ENCODE measurements at regions not wholly inside any gene's neighbourhood (a gene's known extent, or its start where the extent isn't known, plus 50 kb on each side); places are given as distances from the start of the nearest gene placed in this dataset.
"Not testable (repeated sequence)": the region's sequence is repeated elsewhere in the genome, so short reads cannot be mapped to it uniquely, and the experiment has no call there.

- DNase-seq, result no peak
Measured at GRCh38 chr9:81370096-81370495, 319.3 kb downstream of the TLE1 start.

GRCh38 chr9:81369121-81369520 lies 320.2 kb downstream of the TLE1 start:
- no peak for DNase-seq

GRCh38 chr9:81363916-81364480 lies 325.3 kb downstream of the TLE1 start:
- DNase-seq, result no peak

- no peak for DNase-seq
Measured at GRCh38 chr9:81361296-81361695, 328.1 kb downstream of the TLE1 start.

GRCh38 chr9:81351166-81351565 lies 338.2 kb downstream of the TLE1 start:
- DNase-seq, result no peak

GRCh38 chr9:81344366-81344765 lies 345.0 kb downstream of the TLE1 start:
- no peak for DNase-seq

GRCh38 chr9:81335879-81336421 lies 353.4 kb downstream of the TLE1 start:
- DNase-seq, result no peak

- DNase-seq, result no peak
Measured at GRCh38 chr9:81321551-81321950, 367.8 kb downstream of the TLE1 start.

- DNase-seq, result no peak
Measured at GRCh38 chr9:81320909-81321482, 368.4 kb downstream of the TLE1 start.

GRCh38 chr9:81318571-81318970 lies 370.8 kb downstream of the TLE1 start:
- no peak for DNase-seq

- DNase-seq, result no peak
Measured at GRCh38 chr9:81317939-81318338, 371.4 kb downstream of the TLE1 start.

- DNase-seq, result no peak
Measured at GRCh38 chr9:81317223-81317622, 372.1 kb downstream of the TLE1 start.

- DNase-seq, result no peak
Measured at GRCh38 chr9:81314490-81314889, 374.9 kb downstream of the TLE1 start.

GRCh38 chr9:81313877-81314276 lies 375.5 kb downstream of the TLE1 start:
- DNase-seq, result no peak

- DNase-seq, result no peak
Measured at GRCh38 chr9:81312346-81312745, 377.0 kb downstream of the TLE1 start.

- DNase-seq, result no peak
Measured at GRCh38 chr9:81308404-81308803, 380.9 kb downstream of the TLE1 start.

GRCh38 chr9:81307791-81308190 lies 381.6 kb downstream of the TLE1 start:
- DNase-seq, result not testable (repeated sequence)

GRCh38 chr9:81305561-81306182 lies 383.7 kb downstream of the TLE1 start:
- DNase-seq, result no peak

- no peak for DNase-seq
Measured at GRCh38 chr9:81303658-81304057, 385.7 kb downstream of the TLE1 start.

GRCh38 chr9:81293651-81294050 lies 395.7 kb downstream of the TLE1 start:
- DNase-seq, result no peak

- DNase-seq, result no peak
Measured at GRCh38 chr9:81292056-81292805, 397.1 kb downstream of the TLE1 start.

- no peak for DNase-seq
Measured at GRCh38 chr9:81289622-81290021, 399.7 kb downstream of the TLE1 start.

Measured in amygdala (tissue), 56 donors.